Neural cell (in vitro differentiated cells): ENCODE measurements at regions not wholly inside any gene's neighbourhood (a gene's known extent, or its start where the extent isn't known, plus 50 kb on each side); places are given as distances from the start of the nearest gene placed in this dataset.

Source experiments
- EP300 ChIP-seq: fragments of 450-650 bp; conservative IDR thresholded peaks from 2 replicates; pipeline ENCODE4 v1.6.1; 2014; ENCODE audit warnings: antibody characterized with exemption, mild to moderate bottlenecking, moderate library complexity; ENCODE audit not compliant: poor library complexity, severe bottlenecking
- EZH2 ChIP-seq: fragments of 200-600, 300-800 bp; shearing (Covaris generic), sonication (generic); IDR thresholded peaks from 2 replicates; pipeline ENCODE4 v1.6.1; 2014; ENCODE audit warnings: antibody characterized with exemption, low read length, borderline replicate concordance, mild to moderate bottlenecking; ENCODE audit not compliant: insufficient read depth, poor library complexity, severe bottlenecking
- MXI1 ChIP-seq: fragments of 450-650 bp; conservative IDR thresholded peaks from 2 replicates; pipeline ENCODE4 v1.6.1; 2014; ENCODE audit warnings: antibody characterized with exemption, mild to moderate bottlenecking; ENCODE audit not compliant: poor library complexity, severe bottlenecking
- POLR2AphosphoS5 ChIP-seq: IDR thresholded peaks from 2 replicates; pipeline ENCODE4 v1.6.1; 2012
- TF ChIP-seq, protein P1 (sequence below): IDR thresholded peaks from 2 replicates; pipeline ENCODE4 v1.6.1; 2012; ENCODE audit warnings: borderline replicate concordance
- TF ChIP-seq, protein P2 (sequence below): fragments of 450-650 bp; IDR thresholded peaks from 2 replicates; pipeline ENCODE4 v1.5.1; 2014; ENCODE audit warnings: antibody characterized with exemption, mild to moderate bottlenecking, moderate library complexity; ENCODE audit not compliant: poor library complexity, severe bottlenecking

DNA sequence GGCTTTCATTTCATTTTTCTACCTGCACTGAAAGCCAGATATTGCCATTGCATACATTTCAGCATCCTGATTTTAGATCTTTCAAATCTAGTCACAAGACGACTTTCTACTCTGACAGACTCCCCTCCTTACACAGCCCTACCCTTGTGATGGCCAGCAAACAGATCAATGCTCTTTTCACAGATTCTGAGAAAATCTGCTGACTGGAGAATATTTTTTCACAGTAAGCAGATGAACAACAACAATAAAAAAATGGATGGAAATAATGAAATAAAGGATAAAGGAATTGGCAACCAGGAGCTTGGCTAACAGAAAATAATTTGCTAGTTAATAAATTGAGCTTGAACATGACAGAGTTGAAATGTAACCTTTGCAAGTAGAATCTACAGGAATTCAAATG, 527.2 kb downstream of the IRS1 start:
- TF ChIP-seq EP300 (no peak), MXI1 (no peak), POLR2AphosphoS5 (peak; percentile 23), EZH2 (no peak)
- TF ChIP-seq, protein P1, sequence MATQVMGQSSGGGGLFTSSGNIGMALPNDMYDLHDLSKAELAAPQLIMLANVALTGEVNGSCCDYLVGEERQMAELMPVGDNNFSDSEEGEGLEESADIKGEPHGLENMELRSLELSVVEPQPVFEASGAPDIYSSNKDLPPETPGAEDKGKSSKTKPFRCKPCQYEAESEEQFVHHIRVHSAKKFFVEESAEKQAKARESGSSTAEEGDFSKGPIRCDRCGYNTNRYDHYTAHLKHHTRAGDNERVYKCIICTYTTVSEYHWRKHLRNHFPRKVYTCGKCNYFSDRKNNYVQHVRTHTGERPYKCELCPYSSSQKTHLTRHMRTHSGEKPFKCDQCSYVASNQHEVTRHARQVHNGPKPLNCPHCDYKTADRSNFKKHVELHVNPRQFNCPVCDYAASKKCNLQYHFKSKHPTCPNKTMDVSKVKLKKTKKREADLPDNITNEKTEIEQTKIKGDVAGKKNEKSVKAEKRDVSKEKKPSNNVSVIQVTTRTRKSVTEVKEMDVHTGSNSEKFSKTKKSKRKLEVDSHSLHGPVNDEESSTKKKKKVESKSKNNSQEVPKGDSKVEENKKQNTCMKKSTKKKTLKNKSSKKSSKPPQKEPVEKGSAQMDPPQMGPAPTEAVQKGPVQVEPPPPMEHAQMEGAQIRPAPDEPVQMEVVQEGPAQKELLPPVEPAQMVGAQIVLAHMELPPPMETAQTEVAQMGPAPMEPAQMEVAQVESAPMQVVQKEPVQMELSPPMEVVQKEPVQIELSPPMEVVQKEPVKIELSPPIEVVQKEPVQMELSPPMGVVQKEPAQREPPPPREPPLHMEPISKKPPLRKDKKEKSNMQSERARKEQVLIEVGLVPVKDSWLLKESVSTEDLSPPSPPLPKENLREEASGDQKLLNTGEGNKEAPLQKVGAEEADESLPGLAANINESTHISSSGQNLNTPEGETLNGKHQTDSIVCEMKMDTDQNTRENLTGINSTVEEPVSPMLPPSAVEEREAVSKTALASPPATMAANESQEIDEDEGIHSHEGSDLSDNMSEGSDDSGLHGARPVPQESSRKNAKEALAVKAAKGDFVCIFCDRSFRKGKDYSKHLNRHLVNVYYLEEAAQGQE: no peak
- TF ChIP-seq, protein P2, sequence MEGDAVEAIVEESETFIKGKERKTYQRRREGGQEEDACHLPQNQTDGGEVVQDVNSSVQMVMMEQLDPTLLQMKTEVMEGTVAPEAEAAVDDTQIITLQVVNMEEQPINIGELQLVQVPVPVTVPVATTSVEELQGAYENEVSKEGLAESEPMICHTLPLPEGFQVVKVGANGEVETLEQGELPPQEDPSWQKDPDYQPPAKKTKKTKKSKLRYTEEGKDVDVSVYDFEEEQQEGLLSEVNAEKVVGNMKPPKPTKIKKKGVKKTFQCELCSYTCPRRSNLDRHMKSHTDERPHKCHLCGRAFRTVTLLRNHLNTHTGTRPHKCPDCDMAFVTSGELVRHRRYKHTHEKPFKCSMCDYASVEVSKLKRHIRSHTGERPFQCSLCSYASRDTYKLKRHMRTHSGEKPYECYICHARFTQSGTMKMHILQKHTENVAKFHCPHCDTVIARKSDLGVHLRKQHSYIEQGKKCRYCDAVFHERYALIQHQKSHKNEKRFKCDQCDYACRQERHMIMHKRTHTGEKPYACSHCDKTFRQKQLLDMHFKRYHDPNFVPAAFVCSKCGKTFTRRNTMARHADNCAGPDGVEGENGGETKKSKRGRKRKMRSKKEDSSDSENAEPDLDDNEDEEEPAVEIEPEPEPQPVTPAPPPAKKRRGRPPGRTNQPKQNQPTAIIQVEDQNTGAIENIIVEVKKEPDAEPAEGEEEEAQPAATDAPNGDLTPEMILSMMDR: no peak
